HuH-7 (cell line): ENCODE measurements at regions not wholly inside any gene's neighbourhood (a gene's known extent, or its start where the extent isn't known, plus 50 kb on each side); places are given as distances from the start of the nearest gene placed in this dataset.

Source experiments
- DNase-seq: peaks from one replicate; pipeline ENCODE4 v3.0.0; 2011; ENCODE audit warnings: low spot score

GRCh38 chr10:113219446-113219845 is 269.4 kb downstream of the TCF7L2 start:
- no peak for DNase-seq

GRCh38 chr10:113221756-113222168 is 271.7 kb downstream of the TCF7L2 start:
- peak; percentile 19 for DNase-seq

DNA sequence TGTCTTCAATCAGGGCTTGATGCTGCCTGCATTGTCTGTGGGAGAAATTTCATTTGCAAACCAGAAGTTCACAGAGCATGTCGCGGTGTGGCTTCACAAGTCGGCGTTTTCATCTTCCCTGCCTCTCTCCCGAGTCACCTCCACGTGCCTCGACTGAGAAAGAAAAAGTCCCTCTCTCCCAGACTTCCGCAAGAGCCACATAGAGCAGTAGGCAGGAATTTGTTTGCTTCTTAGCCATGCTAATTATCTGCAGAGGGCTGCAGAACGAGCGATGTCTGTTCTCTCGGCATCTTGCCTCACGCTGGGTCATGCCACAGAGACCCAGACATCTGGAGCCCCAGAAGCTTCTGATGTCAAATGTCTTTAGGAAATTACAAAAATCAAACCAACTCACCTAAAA is 272.2 kb downstream of the TCF7L2 start:
- no peak for DNase-seq

- DNase-seq, result no peak
Observed at GRCh38 chr10:113225364-113225763, 275.3 kb downstream of the TCF7L2 start.

DNA sequence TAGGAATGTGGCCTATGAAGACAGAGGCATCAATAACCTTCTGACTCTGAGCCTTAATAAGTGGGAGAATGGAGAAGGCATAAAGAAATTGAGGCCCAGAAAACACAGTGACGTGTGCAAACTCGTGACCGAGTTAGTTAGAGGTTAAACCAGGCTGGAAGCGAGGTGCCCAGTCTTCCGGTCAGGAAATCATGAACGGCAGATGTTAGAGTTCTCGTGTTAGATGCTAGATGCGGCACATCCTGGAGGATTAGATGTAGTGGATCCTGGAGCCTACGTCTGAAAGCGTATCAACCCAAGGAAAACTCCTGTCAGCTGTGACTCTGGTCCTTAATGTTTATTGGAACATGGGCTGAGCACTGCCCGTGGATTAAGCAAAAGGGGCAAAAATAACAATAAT is 275.9 kb downstream of the TCF7L2 start:
- DNase-seq, result no peak

DNA sequence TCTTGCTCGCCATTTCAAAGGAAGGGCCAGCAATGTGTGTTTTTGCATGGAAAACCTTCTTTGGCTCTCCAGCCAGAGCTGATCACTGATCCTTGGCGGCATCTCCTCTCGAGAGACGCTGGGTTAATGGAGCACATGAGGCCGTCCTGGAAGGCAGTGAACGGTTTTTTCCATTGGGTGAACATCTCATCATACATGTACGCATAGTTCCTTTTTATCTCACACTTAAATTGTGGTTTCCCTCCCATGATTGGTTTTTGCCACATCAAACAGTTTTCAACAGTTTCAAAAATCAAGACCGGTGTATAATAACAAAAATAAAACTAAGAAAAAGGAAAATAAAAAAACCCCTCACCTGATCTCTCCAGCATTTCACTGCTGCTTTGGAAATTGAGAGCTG is 276.4 kb downstream of the TCF7L2 start:
- no peak for DNase-seq

- no peak for DNase-seq
Observed at GRCh38 chr10:113226831-113227445, 276.9 kb downstream of the TCF7L2 start.

- DNase-seq, result no peak
Observed at GRCh38 chr10:113228530-113228929, 278.5 kb downstream of the TCF7L2 start.

- no peak for DNase-seq
Observed at GRCh38 chr10:113230011-113230610, 280.1 kb downstream of the TCF7L2 start.

GRCh38 chr10:113232928-113233511 is 283.0 kb downstream of the TCF7L2 start:
- DNase-seq, result no peak

DNA sequence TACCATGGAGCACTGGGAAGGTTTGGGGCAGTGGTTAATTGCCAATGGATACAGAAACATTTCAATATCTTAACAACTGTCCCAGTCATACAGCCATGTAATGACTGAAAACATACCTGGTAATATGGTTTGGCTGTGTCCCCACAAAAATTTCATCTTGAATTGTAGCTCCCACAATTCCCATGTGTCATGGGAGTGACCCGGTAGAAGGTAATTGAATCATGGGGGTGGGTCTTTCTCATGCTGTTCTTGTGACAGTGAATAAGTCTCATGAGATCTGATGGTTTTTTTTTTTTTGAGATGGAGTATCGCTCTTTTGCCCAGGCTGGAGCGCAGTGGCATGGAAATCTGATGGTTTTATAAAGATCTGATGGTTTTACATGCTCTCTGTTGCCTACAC is 284.4 kb downstream of the TCF7L2 start:
- DNase-seq, result no peak

DNA sequence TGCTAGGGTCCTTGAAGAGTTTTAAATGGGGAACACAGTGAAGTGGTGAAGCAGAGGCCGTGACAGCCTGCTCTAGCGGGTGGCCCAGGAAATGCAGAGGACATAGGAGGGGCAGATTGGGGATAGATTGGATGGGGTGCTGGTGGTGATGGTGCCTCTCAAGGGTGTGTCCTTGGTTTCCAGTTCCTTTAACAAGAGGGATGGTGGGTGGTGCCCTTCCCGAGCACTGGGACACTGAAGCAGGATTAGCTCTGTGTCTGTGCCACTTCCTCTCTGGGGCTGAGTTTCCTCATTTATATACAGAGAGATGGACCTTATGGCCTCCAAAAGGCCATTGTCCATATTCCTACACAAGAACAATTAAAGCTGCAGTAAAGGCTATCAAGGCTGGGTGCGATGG is 285.5 kb downstream of the TCF7L2 start:
- DNase-seq, result no peak

GRCh38 chr10:113236998-113237397 is 287.0 kb downstream of the TCF7L2 start:
- DNase-seq, result no peak

DNA sequence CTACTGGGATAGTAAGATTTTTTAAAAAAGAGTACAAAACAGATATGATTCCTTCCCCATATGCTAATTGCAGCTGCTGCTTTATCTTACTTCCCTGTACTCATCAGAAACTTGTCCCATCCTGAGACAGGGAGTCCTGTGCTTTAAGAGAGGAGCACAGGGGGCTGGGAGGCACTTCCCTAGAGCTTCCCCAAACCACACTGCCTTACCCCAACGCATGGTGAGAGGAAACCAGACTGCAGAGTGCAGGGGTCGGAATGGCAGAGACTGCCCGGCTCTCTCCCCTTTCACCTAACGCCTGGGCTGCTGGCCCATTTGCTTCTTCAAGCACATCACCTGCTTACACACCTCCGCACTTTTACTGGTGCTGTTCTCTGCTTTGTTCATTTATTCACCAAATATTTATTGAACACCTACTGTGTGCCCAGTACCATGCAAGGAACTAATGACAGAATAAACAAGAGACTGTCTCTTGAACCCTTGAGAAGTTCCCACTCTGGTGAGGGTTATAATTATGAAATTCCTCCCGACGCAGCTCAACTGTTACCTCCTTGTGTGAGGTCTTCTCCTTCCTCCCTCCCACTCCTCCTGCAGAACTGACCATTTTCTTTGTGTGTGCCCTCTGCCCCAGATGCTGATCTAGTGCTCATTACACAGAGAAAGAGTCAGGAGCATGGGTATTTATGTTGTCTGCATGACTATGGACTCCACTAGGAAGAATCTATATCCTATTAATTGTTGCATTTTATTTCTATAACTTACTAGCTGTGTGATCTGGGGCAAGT is 289.7 kb downstream of the TCF7L2 start:
- no peak for DNase-seq

- no peak for DNase-seq
Observed at GRCh38 chr10:113240736-113241135, 290.7 kb downstream of the TCF7L2 start.

- DNase-seq, result no peak
Observed at GRCh38 chr10:113241599-113242360, 291.7 kb downstream of the TCF7L2 start.

DNA sequence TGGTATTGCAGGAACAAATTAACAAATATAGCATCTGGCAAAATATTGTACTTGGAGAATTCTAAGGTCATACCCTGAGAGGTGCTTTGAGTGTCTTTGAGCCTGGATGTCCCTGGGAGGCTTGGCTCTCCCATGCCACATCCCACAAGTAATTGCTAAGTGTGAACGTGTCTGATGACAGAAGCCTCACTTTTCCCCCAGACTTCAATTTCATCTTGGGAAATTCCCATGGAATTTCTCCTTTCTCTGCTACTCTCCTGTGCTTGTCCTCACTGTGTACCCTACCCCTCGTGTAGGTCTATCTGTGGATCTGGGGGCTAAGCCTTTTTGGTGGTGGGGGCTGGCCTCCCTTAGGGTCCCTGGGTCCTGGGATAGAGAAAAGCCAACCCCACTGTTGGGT is 293.3 kb downstream of the TCF7L2 start:
- no peak for DNase-seq

GRCh38 chr10:113244750-113245149 is 294.7 kb downstream of the TCF7L2 start:
- no peak for DNase-seq

GRCh38 chr10:113245286-113245685 is 295.2 kb downstream of the TCF7L2 start:
- DNase-seq, result no peak

- no peak for DNase-seq
Observed at GRCh38 chr10:113247050-113247449, 297.0 kb downstream of the TCF7L2 start.

GRCh38 chr10:113252650-113253618 is 299.9 kb upstream of the HABP2 start:
- no peak for DNase-seq
